ENCODE measurements at regions not wholly inside any gene's neighbourhood (a gene's known extent, or its start where the extent isn't known, plus 50 kb on each side); places are given as distances from the start of the nearest gene placed in this dataset.

DNA sequence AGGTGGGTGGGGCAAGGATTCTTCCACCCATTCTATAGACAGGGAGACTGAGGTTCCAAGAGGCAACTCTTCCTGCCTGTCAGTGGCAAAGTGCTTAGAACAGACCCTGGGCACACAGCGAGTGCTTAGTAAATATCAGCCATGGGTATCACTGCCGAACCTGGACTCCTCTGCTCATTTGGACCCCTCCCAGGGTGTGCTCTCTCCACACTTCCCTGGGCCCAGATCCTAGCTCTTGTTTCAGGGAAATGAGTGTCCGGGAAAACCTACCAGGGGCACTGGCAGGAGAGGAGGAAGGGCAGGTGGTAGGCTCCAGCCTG lies 136.3 kb downstream of the CYP26B1 start:
- DNase-seq (ENCODE audit: insufficient read length, low spot score) (no peak), FAIRE-seq (no peak)

DNA sequence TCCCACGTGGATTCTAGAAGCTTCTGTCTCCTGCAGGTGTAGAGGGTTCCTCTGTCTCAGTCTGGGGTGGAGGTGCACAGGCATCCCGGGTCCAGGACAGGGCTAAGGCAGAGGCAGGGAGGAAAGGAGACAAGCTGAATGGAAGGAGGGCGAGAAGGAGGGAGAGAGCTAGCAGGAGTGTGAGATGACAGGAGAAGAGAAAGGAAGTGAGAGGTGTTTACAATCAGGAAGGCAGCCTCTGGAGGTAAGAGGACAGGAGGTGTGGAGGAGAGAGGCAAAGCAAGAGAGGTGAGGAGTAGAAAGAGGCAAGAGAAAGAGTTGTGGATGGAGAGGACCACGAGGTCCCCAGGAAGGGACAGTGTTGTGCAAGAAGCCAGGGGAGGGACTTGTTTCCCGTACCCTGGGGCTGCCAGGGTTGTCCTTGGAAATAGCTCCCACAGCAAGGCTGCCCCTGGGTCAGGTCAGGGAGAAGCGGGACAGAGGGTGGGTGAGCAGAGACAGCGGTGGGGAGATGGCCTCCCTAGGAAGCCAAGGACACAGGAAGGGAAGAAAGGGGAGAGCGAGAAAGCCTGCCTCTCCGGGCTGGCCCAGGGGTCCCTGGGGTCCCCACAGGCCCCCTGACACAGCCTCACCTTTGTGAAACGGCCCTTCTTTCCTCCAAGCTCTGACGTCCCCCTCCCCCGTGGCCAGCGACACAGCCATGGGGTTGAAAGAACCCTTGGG lies 136.9 kb downstream of the CYP26B1 start:
- DNase-seq (ENCODE audit: insufficient read length, low spot score), result no peak
- TF ChIP-seq, protein P1, sequence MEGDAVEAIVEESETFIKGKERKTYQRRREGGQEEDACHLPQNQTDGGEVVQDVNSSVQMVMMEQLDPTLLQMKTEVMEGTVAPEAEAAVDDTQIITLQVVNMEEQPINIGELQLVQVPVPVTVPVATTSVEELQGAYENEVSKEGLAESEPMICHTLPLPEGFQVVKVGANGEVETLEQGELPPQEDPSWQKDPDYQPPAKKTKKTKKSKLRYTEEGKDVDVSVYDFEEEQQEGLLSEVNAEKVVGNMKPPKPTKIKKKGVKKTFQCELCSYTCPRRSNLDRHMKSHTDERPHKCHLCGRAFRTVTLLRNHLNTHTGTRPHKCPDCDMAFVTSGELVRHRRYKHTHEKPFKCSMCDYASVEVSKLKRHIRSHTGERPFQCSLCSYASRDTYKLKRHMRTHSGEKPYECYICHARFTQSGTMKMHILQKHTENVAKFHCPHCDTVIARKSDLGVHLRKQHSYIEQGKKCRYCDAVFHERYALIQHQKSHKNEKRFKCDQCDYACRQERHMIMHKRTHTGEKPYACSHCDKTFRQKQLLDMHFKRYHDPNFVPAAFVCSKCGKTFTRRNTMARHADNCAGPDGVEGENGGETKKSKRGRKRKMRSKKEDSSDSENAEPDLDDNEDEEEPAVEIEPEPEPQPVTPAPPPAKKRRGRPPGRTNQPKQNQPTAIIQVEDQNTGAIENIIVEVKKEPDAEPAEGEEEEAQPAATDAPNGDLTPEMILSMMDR (IDR thresholded peaks at IDR 0.05; ENCODE audit: insufficient read depth, missing control alignments), result no peak
- no peak for FAIRE-seq

More for the DNA sequence above, 136.3 kb downstream of the CYP26B1 start:
- TF ChIP-seq, protein P1 (IDR thresholded peaks at IDR 0.05; ENCODE audit: insufficient read depth, missing control alignments), result no peak

DNA sequence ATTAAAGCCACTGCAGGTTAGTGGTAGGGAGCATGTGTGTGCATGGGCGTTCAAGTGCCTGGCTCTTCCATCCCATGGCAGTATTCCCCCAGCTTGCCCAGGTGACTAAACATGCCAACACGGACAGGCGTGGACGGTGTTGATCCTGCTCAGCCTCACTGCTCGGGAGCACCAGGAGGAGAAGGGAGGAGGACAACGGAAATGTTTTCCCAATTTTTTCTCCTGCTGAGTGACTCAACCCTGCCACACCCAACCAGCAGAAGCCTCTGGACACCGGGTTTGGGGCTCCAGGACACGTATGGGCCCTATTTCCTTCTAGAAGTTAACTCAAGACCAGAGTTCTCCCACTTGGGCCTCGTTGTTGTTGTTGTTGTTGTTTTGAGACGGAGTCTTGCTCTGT lies 139.1 kb downstream of the CYP26B1 start:
- no peak for FAIRE-seq
- TF ChIP-seq, protein P1 (IDR thresholded peaks at IDR 0.05; ENCODE audit: insufficient read depth, missing control alignments), result no peak
- DNase-seq (ENCODE audit: insufficient read length, low spot score), result no peak

DNA sequence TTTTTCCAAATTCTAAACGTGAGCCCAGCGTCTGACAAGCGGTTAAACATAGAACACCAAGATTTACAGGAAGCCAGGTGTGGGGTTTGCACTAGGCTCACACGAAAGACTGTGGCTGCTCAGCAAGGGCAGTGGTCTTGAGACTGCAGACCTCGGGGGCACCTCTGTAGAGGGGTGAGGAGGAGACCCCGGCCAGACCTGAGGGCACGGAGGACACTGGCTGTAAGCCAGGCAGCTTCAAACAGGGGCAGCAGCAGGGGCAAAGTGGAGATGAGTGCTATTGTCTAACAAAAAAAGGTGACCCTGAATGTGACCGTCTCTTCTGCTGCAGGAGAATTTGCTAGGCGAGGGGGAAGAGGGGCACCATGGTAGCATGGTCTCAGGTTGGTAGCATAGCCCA lies 140.3 kb downstream of the CYP26B1 start:
- no peak for DNase-seq (ENCODE audit: insufficient read length, low spot score)
- TF ChIP-seq, protein P1 (IDR thresholded peaks at IDR 0.05; ENCODE audit: insufficient read depth, missing control alignments), result no peak
- FAIRE-seq, result no peak

DNA sequence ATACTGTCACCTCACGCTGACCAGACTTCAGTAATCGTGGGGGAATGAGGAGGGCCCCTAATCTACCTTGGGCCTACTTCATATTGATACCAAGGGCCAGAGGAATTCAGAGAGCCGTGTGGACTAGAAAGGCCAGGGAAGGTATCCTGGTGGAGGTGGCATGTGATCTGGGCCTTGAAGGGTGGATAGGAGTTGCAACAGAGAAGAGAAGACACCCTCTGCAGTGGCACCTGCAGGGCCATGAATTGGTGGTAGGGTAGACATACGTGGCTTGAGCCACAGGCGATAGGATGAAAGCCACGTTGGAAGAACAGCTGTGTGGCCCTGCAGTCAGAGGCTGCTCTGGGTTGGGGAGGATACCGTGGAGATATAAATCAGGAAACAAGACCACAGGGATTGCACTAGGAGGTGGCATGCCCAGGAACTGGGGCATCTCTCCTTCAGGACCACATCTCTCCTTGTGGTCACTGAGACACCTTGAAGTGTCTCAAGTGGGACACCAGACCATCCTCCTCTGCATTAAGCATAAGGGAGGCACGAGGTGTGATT lies 141.4 kb downstream of the CYP26B1 start:
- TF ChIP-seq, protein P1 (IDR thresholded peaks at IDR 0.05; ENCODE audit: insufficient read depth, missing control alignments), result no peak
- no peak for FAIRE-seq
- no peak for DNase-seq (ENCODE audit: insufficient read length, low spot score)

DNA sequence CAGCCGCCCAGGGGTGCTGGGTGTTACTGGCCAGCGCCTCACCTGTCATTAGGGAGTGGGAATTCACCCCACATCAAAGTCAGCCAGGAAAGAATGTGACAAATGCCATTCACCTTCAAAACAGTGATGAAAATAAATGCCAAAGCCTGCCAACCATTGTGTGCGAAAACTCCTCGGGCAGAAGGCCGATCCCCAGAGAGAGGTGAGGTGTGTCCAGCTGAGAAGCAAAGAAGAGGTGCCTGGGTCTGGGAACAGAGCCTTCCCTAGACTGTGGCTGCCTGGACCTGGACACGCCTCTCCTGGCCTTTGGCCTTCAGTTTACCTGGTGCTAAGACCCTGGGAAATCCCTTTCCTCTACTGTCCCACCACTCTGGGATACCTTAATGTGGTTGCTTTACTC lies 142.7 kb downstream of the CYP26B1 start:
- TF ChIP-seq, protein P1 (IDR thresholded peaks at IDR 0.05; ENCODE audit: insufficient read depth, missing control alignments), result no peak
- DNase-seq (ENCODE audit: insufficient read length, low spot score) (no peak), FAIRE-seq (no peak)

DNA sequence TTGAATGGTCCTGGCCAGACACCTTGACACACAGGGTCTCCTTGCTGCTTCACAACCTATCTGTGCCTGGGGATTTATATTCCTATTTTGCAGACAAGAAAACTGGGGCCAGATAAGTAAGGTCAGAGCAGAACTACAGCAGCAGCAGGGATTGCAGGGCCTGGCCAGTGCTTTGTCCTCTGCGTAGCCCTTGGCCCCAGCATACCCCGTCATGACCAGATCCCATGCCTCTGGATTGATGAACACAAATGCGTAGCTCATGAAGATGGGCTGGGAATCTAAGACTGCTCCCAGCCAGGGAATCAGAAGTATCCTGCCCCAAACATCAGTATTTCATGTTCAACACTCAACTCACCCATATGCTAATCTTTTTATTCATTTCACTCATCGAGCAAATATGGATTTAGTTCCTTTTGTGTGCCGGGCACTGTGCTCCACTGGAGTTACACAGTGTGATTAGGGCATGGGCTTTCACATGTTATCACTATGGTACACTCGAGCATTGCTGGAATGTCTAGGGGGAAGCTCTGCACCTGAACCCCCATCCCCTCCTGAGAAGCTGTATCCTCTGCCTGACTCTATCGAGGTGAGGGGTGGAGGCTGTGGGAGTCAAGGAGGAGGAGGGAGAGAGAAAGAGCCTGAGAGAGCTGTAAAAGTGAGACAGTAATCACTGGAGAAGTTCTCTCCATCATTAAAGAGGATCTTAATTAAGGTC lies 143.3 kb downstream of the CYP26B1 start:
- FAIRE-seq (no peak), DNase-seq (ENCODE audit: insufficient read length, low spot score) (no peak)
- TF ChIP-seq, protein P1 (IDR thresholded peaks at IDR 0.05; ENCODE audit: insufficient read depth, missing control alignments), result no peak

Measured in D721Med (cell line).